CD4-positive, alpha-beta T cell (primary cell): ENCODE measurements at regions not wholly inside any gene's neighbourhood (a gene's known extent, or its start where the extent isn't known, plus 50 kb on each side); places are given as distances from the start of the nearest gene placed in this dataset.

Experiments used
- ATAC-seq: fragments of 200-7000 bp; cut with Tn5 transposase; one replicate; pipeline ENCODE4 v1.10.0; 2022; ENCODE audit warnings: mild to moderate bottlenecking; ENCODE audit not compliant: poor library complexity
- CTCF ChIA-PET: fragments of 350-600 bp; sonication (Branson Sonifier 250); formaldehyde crosslinking; loops from one replicate; lab custom pipeline; 2021; ENCODE audit warnings: antibody characterized with exemption, inconsistent platforms; lab: Charles Lee
- POLR2A ChIA-PET: fragments of 350-600 bp; sonication (Branson Sonifier 250); formaldehyde crosslinking; loops from one replicate; lab custom pipeline; 2021; ENCODE audit warnings: antibody characterized with exemption, inconsistent platforms; lab: Charles Lee
- DNase-seq, 14 experiments: peaks; one replicate each; pipeline ENCODE4 v3.0.0-alpha.2; 2013 to 2020; ENCODE audit warnings: mixed read lengths in 2 of 14
- H3K27ac ChIP-seq, 2 donors: one replicate each; pipeline versions ENCODE4 v1.5.1 to v1.7.0; 2013; ENCODE audit warnings: low read length in 2 of 2, low read depth in 1 of 2, mild to moderate bottlenecking in 1 of 2
- H3K27me3 ChIP-seq, 2 experiments: 1 replicate in 1 of 2; 2 replicates in 1 of 2; pipeline versions ENCODE4 v1.6.1 to v1.7.0; 2013; ENCODE audit warnings: low read length in 2 of 2, control low read depth in 1 of 2, mild to moderate bottlenecking in 1 of 2, moderate library complexity in 1 of 2; ENCODE audit not compliant: insufficient read depth in 2 of 2, control insufficient read depth in 1 of 2
- H3K36me3 ChIP-seq: one replicate; pipeline ENCODE4 v1.6.1; 2013; ENCODE audit warnings: low read length, control low read depth; ENCODE audit not compliant: insufficient read depth
- H3K4me1 ChIP-seq: one replicate; pipeline ENCODE4 v1.6.1; 2013; ENCODE audit warnings: low read length, control low read depth; ENCODE audit not compliant: insufficient read depth
- H3K4me3 ChIP-seq: one replicate; pipeline ENCODE4 v1.5.1; 2013; ENCODE audit warnings: mild to moderate bottlenecking, low read length, moderate library complexity
- H3K9me3 ChIP-seq, 2 experiments: 1 replicate in 1 of 2; 2 replicates in 1 of 2; pipeline versions ENCODE4 v1.6.1 to v1.7.0; 2013; ENCODE audit warnings: low read length in 2 of 2, mild to moderate bottlenecking in 2 of 2, control low read depth in 1 of 2, moderate library complexity in 1 of 2; ENCODE audit not compliant: control insufficient read depth in 1 of 2, insufficient read depth in 1 of 2
- H3K27ac Mint-ChIP-seq: one replicate; pipeline ENCODE4 v1.8.0; 2020; ENCODE audit warnings: mixed read lengths
- H3K27me3 Mint-ChIP-seq: one replicate; pipeline ENCODE4 v1.8.0; 2021; ENCODE audit warnings: mixed read lengths
- H3K36me3 Mint-ChIP-seq: one replicate; pipeline ENCODE4 v1.8.0; 2021; ENCODE audit warnings: low read depth, mixed read lengths
- H3K4me1 Mint-ChIP-seq: one replicate; pipeline ENCODE4 v1.8.0; 2021; ENCODE audit warnings: low read depth, mixed read lengths
- H3K4me3 Mint-ChIP-seq: one replicate; pipeline ENCODE4 v1.8.0; 2020; ENCODE audit warnings: mild to moderate bottlenecking, mixed read lengths
- H3K9me3 Mint-ChIP-seq: one replicate; pipeline ENCODE4 v1.8.0; 2020; ENCODE audit warnings: mixed read lengths
- CTCF ChIP-seq: fragments of 200-600 bp; IDR thresholded peaks from one replicate; pipeline ENCODE4 v1.8.0; 2022; ENCODE audit warnings: antibody characterized with exemption, mild to moderate bottlenecking
- intact Hi-C, 2 experiments: fragments of 100-400 bp; cut with DNase I in 1 of 2; cut with micrococcal nuclease in 1 of 2; formaldehyde crosslinking; loops; one replicate each; pipeline versions ENCODE4 v1.15.1 to v1.9.0; 2023 to 2025; cut with DNase I, micrococcal nuclease

DNA sequence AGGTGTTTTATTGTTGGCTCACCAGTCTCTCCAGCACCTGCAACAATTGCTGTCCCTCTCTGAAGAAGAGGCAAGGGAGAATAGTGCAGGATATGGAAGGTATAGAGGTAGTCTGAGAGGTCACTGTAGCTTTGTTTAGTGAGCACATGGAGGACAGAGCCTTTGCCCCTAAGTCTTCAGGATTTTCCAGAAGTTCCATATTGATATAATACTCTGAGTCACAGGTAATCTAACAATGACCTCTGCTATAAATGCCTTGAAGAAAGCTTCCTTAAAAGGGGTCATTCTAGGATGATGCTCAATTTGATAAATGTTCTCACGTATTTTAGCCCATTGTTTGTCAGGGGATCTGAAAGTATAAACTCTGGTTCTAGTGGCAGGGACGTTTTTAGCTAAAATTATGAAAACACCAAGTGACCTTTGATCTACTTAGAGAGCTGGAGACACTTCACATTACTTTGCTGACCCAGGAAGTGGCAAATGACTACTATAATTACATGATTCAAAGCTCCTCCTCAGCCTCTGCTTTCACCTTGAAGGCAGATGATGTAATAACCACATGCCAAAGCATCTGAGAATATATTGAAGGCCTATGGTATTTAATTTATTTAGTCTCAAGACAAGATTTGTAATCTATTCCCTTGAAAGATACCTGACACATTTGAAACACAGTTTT is 366.9 kb upstream of the NUDT12 start:
- intact Hi-C loops: no loop called here
- Mint-ChIP-seq H3K4me3 (no peak overlapping the region), H3K9me3 (peaks cover 5% of the 10 kb centered on the region)

DNA sequence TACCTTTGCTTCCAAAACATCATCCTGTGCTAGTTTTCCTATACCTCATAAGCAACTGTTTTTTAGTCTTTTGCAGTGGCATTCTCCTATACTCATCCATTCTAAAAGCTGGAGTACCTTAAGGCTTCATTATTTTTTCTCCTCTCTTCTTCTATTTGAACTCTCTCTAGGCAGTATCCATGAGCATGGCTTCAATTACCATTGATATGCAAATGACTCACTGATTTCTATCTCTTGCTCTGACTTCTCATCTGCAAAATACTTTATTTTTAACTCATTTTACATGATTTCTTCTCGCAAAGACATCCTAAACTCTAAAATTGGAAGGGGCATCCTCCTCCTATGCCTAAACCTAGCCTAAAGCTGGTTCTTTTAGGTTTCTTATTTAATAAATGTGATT is 365.1 kb upstream of the NUDT12 start:
- H3K4me1 ChIP-seq: no peaks in the 10 kb centered on the region
- intact Hi-C loops: no loop called here
- Mint-ChIP-seq H3K4me1 (no peaks in the 10 kb centered on the region), H3K36me3 (no peaks in the 10 kb centered on the region), H3K27me3 (no peaks in the 10 kb centered on the region), H3K9me3 (peaks cover 3% of the 10 kb centered on the region), H3K4me3 (no peak overlapping the region), H3K27ac (no peak overlapping the region)
- peaks cover 0 to 4% of the 10 kb centered on the region in 2 experiments for H3K9me3 ChIP-seq
- no peak overlapping the region for H3K4me3 ChIP-seq
- POLR2A ChIA-PET: no interaction called here
- DNase-seq (no peak), ATAC-seq (no peak)
- TF ChIP-seq CTCF: no peak
- no peak overlapping the region for H3K27ac ChIP-seq
- CTCF ChIA-PET: no interaction called here
- H3K27me3 ChIP-seq: no peaks in the 10 kb centered on the region
- H3K36me3 ChIP-seq: no peaks in the 10 kb centered on the region

More for the DNA sequence above, 366.9 kb upstream of the NUDT12 start:
- peaks cover 0 to 4% of the 10 kb centered on the region in 2 experiments for H3K9me3 ChIP-seq
- ATAC-seq (no peak), DNase-seq (no peak)
- TF ChIP-seq CTCF: no peak
- Mint-ChIP-seq H3K36me3 (no peaks in the 10 kb centered on the region), H3K4me1 (no peaks in the 10 kb centered on the region), H3K27ac (no peak overlapping the region), H3K27me3 (no peaks in the 10 kb centered on the region)
- no peak overlapping the region for H3K27ac ChIP-seq
- H3K27me3 ChIP-seq: no peaks in the 10 kb centered on the region
- no peak overlapping the region for H3K4me3 ChIP-seq
- no peaks in the 10 kb centered on the region for H3K4me1 ChIP-seq
- POLR2A ChIA-PET: no interaction called here
- CTCF ChIA-PET: no interaction called here
- H3K36me3 ChIP-seq: no peaks in the 10 kb centered on the region

DNA sequence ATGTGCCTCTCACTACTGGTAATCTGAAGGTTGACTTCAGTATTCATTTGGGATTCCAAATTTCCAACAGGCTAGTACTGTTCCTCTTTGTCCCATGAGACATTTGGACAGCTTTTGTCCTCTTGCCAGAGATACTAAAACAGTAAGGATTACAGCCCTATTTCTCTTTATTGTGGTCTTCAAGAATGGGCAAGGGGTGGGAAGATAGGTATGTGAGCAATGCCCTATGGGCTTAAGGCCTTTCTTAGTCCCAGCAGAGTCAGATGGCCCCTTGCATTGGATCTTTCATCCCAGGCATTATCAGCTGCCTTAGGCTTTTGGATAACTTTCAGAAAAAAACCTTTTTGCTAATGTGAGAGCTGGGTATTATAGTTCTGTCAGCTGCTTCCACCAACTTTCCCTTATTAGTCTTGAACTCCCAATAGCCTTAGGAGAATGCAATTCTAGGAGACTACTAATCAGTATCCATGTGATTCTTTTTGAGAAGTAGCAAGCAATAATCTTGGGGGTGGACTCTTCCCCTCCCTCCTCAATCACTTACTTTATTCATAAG is 361.1 kb upstream of the NUDT12 start:
- Mint-ChIP-seq H3K36me3 (no peaks in the 10 kb centered on the region), H3K9me3 (no peaks in the 10 kb centered on the region), H3K27me3 (no peaks in the 10 kb centered on the region), H3K27ac (no peak overlapping the region), H3K4me1 (no peaks in the 10 kb centered on the region), H3K4me3 (no peak overlapping the region)
- H3K4me1 ChIP-seq: no peaks in the 10 kb centered on the region
- ChIA-PET CTCF (no interaction called here), POLR2A (no interaction called here)
- TF ChIP-seq CTCF: no peak
- H3K27me3 ChIP-seq: no peaks in the 10 kb centered on the region
- intact Hi-C loops: no loop called here
- H3K36me3 ChIP-seq: no peaks in the 10 kb centered on the region
- no peaks in the 10 kb centered on the region for H3K9me3 ChIP-seq
- no peak overlapping the region for H3K27ac ChIP-seq
- DNase-seq (no peak), ATAC-seq (no peak)
- no peak overlapping the region for H3K4me3 ChIP-seq
